Esophagus squamous epithelium (tissue), 5 donors: ENCODE measurements at regions not wholly inside any gene's neighbourhood (a gene's known extent, or its start where the extent isn't known, plus 50 kb on each side); places are given as distances from the start of the nearest gene placed in this dataset.

Experiments
- DNase-seq: peaks from one replicate; lab custom pipeline; 2025; lab: John Stamatoyannopoulos, UW
- H3K27ac ChIP-seq, 4 donors: fragments of 200-600 bp; sonication (generic); one replicate each; pipeline ENCODE4 v1.5.1; 2016 to 2019; ENCODE audit warnings: mild to moderate bottlenecking in 1 of 4
- H3K27me3 ChIP-seq, 4 donors: fragments of 200-600 bp; sonication (generic); 1 replicate in 3 of 4; 2 replicates in 1 of 4; pipeline versions ENCODE4 v1.5.1 to v1.6.0; 2017 to 2021; ENCODE audit warnings: antibody characterized with exemption in 1 of 4
- H3K36me3 ChIP-seq, 3 donors: fragments of 200-600 bp; sonication (generic); one replicate each; pipeline ENCODE4 v1.5.1; 2016 to 2019
- H3K4me1 ChIP-seq, 3 donors: fragments of 200-600 bp; sonication (generic); one replicate each; pipeline ENCODE4 v1.5.1; 2017 to 2019
- H3K4me3 ChIP-seq, 4 donors: fragments of 200-600 bp; sonication (generic); 1 replicate in 3 of 4; 2 replicates in 1 of 4; pipeline ENCODE4 v1.5.1; 2016 to 2019; ENCODE audit warnings: mild to moderate bottlenecking in 2 of 4, moderate library complexity in 1 of 4
- H3K9me3 ChIP-seq, 3 donors: fragments of 200-600 bp; sonication (generic); one replicate each; pipeline ENCODE4 v1.5.1; 2016 to 2019
- CTCF ChIP-seq, 6 experiments: fragments of 450-650 bp in 4 of 6; fragments of 200-600 bp in 2 of 6; sonication (generic) in 2 of 6; IDR thresholded peaks; one replicate each; pipeline ENCODE4 v1.5.1; 2016 to 2019; ENCODE audit warnings: antibody characterized with exemption in 6 of 6, mild to moderate bottlenecking in 4 of 6, moderate library complexity in 4 of 6
- POLR2A ChIP-seq, 4 donors: fragments of 450-650 bp; IDR thresholded peaks; one replicate each; pipeline ENCODE4 v1.6.1; 2017; ENCODE audit warnings: antibody characterized with exemption in 4 of 4, mild to moderate bottlenecking in 4 of 4, moderate library complexity in 3 of 4
- WGBS, 2 donors: methylation state at CpG; one replicate each; pipeline ENCODE4 v1.1.5; 2018; 5-methylcytosine and 5-hydroxymethylcytosine counted together
- intact Hi-C: fragments of 100-400 bp; cut with DNase I; formaldehyde crosslinking; loops from one replicate; pipeline ENCODE4 v1.15.0; 2022
- donor health status: DM: yes; HTN: yes; CAD: no.

DNA sequence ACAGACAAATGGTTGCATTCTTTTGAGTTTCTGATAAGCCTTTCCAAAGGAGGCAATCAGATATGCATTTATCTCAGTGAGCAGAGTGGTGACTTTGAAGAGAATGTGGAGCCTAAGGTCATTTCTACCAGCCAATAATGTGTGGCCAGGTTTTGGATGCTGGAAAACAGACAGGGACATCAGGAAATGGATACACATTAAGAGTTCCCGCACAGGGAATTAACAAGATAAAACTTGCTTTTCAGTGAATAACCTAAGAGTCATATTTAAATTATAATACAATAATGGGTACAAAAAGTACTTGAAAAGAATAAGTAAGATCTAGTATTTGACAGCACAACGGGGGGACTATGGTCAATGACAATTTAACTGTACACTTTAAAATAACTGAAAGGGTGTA lies 492.3 kb upstream of the FAM241A start:
- Histone ChIP-seq H3K4me1 (no peaks in the 10 kb centered on the region), H3K27me3 (peaks cover 0 to 13% (median 0%) of the 10 kb centered on the region in 4 donors), H3K36me3 (no peaks in the 10 kb centered on the region), H3K9me3 (no peaks in the 10 kb centered on the region), H3K27ac (no peak overlapping the region), H3K4me3 (no peak overlapping the region)
- intact Hi-C loops: no loop called here
- DNase-seq: no peak
- TF ChIP-seq POLR2A (IDR thresholded peaks at IDR 0.05): no peak
- no peak for TF ChIP-seq CTCF (IDR thresholded peaks at IDR 0.05)
- WGBS, 2 donors: 31 to 53% methylated on average over 2 of the region's 2 CpGs

- TF ChIP-seq POLR2A (IDR thresholded peaks at IDR 0.05) (no peak), CTCF (IDR thresholded peaks at IDR 0.05) (no peak)
- intact Hi-C loops: no loop called here
- Histone ChIP-seq H3K27me3 (no peaks in the 10 kb centered on the region), H3K27ac (no peak overlapping the region), H3K4me1 (no peaks in the 10 kb centered on the region), H3K9me3 (no peaks in the 10 kb centered on the region), H3K36me3 (no peaks in the 10 kb centered on the region), H3K4me3 (no peak overlapping the region)
- 60% methylated on average over 1 of the region's 1 CpG; no CpG with 5 or more reads in 1 of the 2 donors for WGBS, 2 donors
- no peak for DNase-seq
These were observed 482.8 kb upstream of the FAM241A start for GRCh38 chr4:111662496-111662895.

DNA sequence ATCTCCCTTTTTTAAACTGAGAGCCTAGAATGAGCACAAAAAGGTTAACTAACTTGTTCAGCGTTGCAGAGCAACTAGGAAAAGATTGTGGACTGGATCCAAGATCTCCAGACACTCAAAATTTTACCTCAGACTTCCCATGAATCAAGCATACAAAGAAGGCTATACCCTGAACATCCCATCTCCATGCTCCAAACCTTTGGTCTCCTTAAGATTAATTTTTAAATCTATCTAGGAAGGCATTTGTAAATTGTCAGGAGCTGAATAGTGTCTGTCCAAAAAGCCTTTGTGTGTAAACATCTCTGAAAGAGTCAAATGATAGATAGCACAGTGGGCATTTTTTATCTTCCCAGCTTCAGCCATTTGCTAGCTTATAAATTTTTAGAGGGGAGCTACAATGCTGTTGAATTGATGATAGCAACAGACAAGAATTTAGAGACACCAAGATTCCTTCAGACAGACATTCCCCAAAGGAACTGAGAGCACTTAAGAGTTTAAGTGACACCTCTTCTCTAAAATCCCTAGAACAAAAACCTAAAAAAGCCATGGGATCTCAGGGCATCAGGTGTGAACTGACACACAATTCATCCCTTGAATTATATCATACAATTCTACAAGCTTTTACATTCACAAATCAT lies 480.8 kb upstream of the FAM241A start:
- no peak for DNase-seq

GRCh38 chr4:111666826-111667360 lies 478.4 kb upstream of the FAM241A start:
- WGBS, 2 donors: 53 to 84% methylated on average over 2 of the region's 2 CpGs
- no peak for TF ChIP-seq POLR2A (IDR thresholded peaks at IDR 0.05)
- no peak for TF ChIP-seq CTCF (IDR thresholded peaks at IDR 0.05)
- H3K27me3 ChIP-seq: no peaks in the 10 kb centered on the region
- intact Hi-C loops: no loop called here
- no peaks in the 10 kb centered on the region for H3K36me3 ChIP-seq
- H3K9me3 ChIP-seq: no peaks in the 10 kb centered on the region
- DNase-seq: no peak
- no peak overlapping the region for H3K27ac ChIP-seq
- H3K4me3 ChIP-seq: no peak overlapping the region
- no peaks in the 10 kb centered on the region for H3K4me1 ChIP-seq

More for the DNA sequence above, 480.8 kb upstream of the FAM241A start:
- TF ChIP-seq POLR2A (IDR thresholded peaks at IDR 0.05): no peak
- TF ChIP-seq CTCF (IDR thresholded peaks at IDR 0.05): no peak
- no peaks in the 10 kb centered on the region for H3K36me3 ChIP-seq
- H3K27ac ChIP-seq: no peak overlapping the region
- 0 to 13% methylated on average over 1 of the region's 1 CpG for WGBS, 2 donors
- H3K4me3 ChIP-seq: no peak overlapping the region
- no peaks in the 10 kb centered on the region for H3K27me3 ChIP-seq
- intact Hi-C loops: no loop called here
- H3K4me1 ChIP-seq: no peaks in the 10 kb centered on the region
- no peaks in the 10 kb centered on the region for H3K9me3 ChIP-seq

DNA sequence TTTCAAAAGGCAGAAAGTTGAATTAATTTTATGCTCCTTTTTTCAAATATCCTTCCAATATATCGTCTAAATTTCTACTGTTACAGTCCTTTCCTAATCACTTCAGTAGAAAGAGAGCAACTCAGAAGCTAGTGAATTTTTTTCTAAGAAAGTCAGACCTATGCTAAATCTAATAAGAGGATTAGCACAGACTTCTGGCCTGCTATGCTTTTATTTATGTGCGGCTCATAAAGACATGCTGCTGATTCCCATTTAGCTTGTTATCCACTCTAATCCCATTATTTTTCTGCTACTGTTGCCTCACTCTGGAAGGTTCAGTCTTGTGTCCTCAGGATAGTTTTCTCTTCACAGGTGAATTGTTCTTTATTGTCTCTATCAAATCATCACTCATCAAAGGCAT lies 473.5 kb upstream of the FAM241A start:
- intact Hi-C loops: no loop called here
- DNase-seq: no peak
- no peaks in the 10 kb centered on the region for H3K9me3 ChIP-seq
- WGBS, 2 donors: 55 to 58% methylated on average over 2 of the region's 2 CpGs
- TF ChIP-seq POLR2A (IDR thresholded peaks at IDR 0.05) (no peak), CTCF (IDR thresholded peaks at IDR 0.05) (no peak)
- H3K27me3 ChIP-seq: no peaks in the 10 kb centered on the region
- no peaks in the 10 kb centered on the region for H3K36me3 ChIP-seq
- H3K4me1 ChIP-seq: no peaks in the 10 kb centered on the region
- no peak overlapping the region for H3K4me3 ChIP-seq
- H3K27ac ChIP-seq: no peak overlapping the region
